Activated CD4-positive, alpha-beta T cell treated with anti-CD3 and anti-CD28 coated beads, Interleukin-2, amount 50 U/mL, for 1 hour (primary cell): ENCODE measurements at regions not wholly inside any gene's neighbourhood (a gene's known extent, or its start where the extent isn't known, plus 50 kb on each side); places are given as distances from the start of the nearest gene placed in this dataset.

Experiments used
- DNase-seq: peaks from one replicate; pipeline ENCODE4 v3.0.0-alpha.2; 2020

GRCh38 chr10:106175760-106176377 is 988.6 kb downstream of the SORCS1 start:
- DNase-seq: no peak

- DNase-seq: no peak
Observed at GRCh38 chr10:106173838-106174237, 990.7 kb downstream of the SORCS1 start.

- DNase-seq: no peak
Observed at GRCh38 chr10:106169241-106169640, 995.3 kb downstream of the SORCS1 start.

- DNase-seq: no peak
Observed at GRCh38 chr10:106167946-106168345, 996.6 kb downstream of the SORCS1 start.

GRCh38 chr10:106158241-106158640 is 1006.3 kb downstream of the SORCS1 start:
- DNase-seq: no peak

- no peak for DNase-seq
Observed at GRCh38 chr10:106147021-106147420, 1017.5 kb downstream of the SORCS1 start.

- DNase-seq: no peak
Observed at GRCh38 chr10:106139915-106140314, 1024.6 kb downstream of the SORCS1 start.

GRCh38 chr10:106136175-106136574 is 1028.3 kb downstream of the SORCS1 start:
- no peak for DNase-seq

- no peak for DNase-seq
Observed at GRCh38 chr10:106134326-106135000, 1030.0 kb downstream of the SORCS1 start.

- DNase-seq: no peak
Observed at GRCh38 chr10:106133451-106133850, 1031.1 kb downstream of the SORCS1 start.

- no peak for DNase-seq
Observed at GRCh38 chr10:106132956-106133355, 1031.5 kb downstream of the SORCS1 start.

- DNase-seq: no peak
Observed at GRCh38 chr10:106114656-106115186, 1049.8 kb downstream of the SORCS1 start.

- DNase-seq: no peak
Observed at GRCh38 chr10:106111246-106111645, 1053.3 kb downstream of the SORCS1 start.

- no peak for DNase-seq
Observed at GRCh38 chr10:106107706-106108105, 1056.8 kb downstream of the SORCS1 start.

- no peak for DNase-seq
Observed at GRCh38 chr10:106106114-106106513, 1058.4 kb downstream of the SORCS1 start.

GRCh38 chr10:106089855-106090254 is 1074.7 kb downstream of the SORCS1 start:
- no peak for DNase-seq

GRCh38 chr10:106086391-106086790 is 1078.1 kb downstream of the SORCS1 start:
- DNase-seq: no peak

GRCh38 chr10:106083572-106083971 is 1080.9 kb downstream of the SORCS1 start:
- no peak for DNase-seq

GRCh38 chr10:106082865-106083264 is 1081.6 kb downstream of the SORCS1 start:
- no peak for DNase-seq

GRCh38 chr10:106078895-106079576 is 1085.5 kb downstream of the SORCS1 start:
- no peak for DNase-seq

- DNase-seq: no peak
Observed at GRCh38 chr10:106076496-106076895, 1088.0 kb downstream of the SORCS1 start.

GRCh38 chr10:106053061-106053460 is 1111.4 kb downstream of the SORCS1 start:
- DNase-seq: no peak

- no peak for DNase-seq
Observed at GRCh38 chr10:106044503-106044902, 1120.0 kb downstream of the SORCS1 start.

GRCh38 chr10:106043863-106044262 is 1120.6 kb downstream of the SORCS1 start:
- DNase-seq: no peak
